OCI-LY3 (cell line): ENCODE measurements at regions not wholly inside any gene's neighbourhood (a gene's known extent, or its start where the extent isn't known, plus 50 kb on each side); places are given as distances from the start of the nearest gene placed in this dataset.

Experiments
- EZH2phosphoT487 ChIP-seq: fragments of 200-600 bp; shearing (Covaris generic); IDR thresholded peaks from 2 replicates; pipeline ENCODE4 v1.6.1; 2018; ENCODE audit warnings: antibody characterized with exemption, mixed run types, low read depth
- TF ChIP-seq, protein P1 (sequence below): fragments of 200-600, 300-600 bp; sonication (generic); IDR thresholded peaks from 2 replicates; pipeline ENCODE4 v1.5.1; 2014; ENCODE audit warnings: antibody characterized with exemption, low read length, low read depth

DNA sequence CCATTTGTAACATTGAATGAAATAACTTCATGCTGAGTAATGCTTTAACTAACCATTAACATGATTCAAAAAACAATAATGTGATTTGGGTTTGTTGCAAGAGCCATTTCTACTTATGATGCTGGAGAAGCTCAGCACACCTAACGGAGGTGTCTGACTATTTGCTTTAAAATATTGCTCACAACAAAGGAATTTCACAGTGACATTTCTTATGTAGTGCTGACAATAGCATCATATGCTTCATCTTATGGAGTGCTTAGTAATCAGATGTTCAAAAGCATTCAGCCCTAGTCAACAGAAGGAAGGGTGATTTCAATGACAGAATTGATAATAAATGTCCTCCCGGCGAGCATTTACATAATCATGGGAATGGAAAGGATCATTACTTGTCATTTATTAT lies 1003.3 kb upstream of the COX7C start:
- TF ChIP-seq, protein P1, sequence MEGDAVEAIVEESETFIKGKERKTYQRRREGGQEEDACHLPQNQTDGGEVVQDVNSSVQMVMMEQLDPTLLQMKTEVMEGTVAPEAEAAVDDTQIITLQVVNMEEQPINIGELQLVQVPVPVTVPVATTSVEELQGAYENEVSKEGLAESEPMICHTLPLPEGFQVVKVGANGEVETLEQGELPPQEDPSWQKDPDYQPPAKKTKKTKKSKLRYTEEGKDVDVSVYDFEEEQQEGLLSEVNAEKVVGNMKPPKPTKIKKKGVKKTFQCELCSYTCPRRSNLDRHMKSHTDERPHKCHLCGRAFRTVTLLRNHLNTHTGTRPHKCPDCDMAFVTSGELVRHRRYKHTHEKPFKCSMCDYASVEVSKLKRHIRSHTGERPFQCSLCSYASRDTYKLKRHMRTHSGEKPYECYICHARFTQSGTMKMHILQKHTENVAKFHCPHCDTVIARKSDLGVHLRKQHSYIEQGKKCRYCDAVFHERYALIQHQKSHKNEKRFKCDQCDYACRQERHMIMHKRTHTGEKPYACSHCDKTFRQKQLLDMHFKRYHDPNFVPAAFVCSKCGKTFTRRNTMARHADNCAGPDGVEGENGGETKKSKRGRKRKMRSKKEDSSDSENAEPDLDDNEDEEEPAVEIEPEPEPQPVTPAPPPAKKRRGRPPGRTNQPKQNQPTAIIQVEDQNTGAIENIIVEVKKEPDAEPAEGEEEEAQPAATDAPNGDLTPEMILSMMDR: no peak
- no peak for TF ChIP-seq EZH2phosphoT487
